G401 (cell line): ENCODE measurements at regions not wholly inside any gene's neighbourhood (a gene's known extent, or its start where the extent isn't known, plus 50 kb on each side); places are given as distances from the start of the nearest gene placed in this dataset.

Experiments
- DNase-seq: peaks from one replicate; pipeline ENCODE4 v3.0.0-alpha.2; 2015; ENCODE audit warnings: low spot score
- in situ Hi-C: cut with HindIII; loops from 2 replicates; pipeline ENCODE4 v1.10.0; 2016; ENCODE audit warnings: low sequenced_read_pairs, mixed read lengths

DNA sequence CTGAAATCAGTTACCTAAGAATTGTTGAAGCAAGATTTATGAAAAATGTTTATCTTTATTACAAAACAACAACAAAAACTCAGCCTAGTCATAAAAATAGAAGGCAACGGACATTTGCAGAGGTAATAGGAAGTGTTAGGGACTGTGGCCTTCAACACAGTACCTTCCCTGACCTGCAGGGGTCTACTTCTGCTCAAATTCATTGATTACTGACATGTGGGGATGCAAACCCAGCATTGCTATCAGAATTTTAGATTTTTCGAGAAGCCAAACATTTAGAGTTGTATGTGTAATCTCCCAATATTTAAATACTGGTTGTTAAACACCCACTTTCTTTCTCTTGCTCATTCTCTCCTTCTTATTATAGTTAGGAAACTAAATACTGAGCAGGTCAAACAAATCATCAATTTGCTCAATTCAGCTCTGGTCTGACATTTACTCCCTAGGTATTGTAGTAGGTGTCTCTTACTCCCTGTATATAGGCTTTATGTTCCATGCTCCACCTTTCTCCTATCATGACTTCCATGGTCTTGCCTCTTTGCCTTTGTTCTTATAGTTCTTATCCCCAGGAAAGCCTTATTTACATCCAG is 198.5 kb downstream of the UBE2E3 start:
- in situ Hi-C loops = no loop called here
- DNase-seq = no peak

GRCh38 chr2:181183878-181184542 is 203.6 kb downstream of the UBE2E3 start:
- no peak for DNase-seq
- in situ Hi-C loops = no loop called here

- in situ Hi-C loops = no loop called here
- no peak for DNase-seq
Observed at GRCh38 chr2:181185421-181185820, 205.0 kb downstream of the UBE2E3 start.

- in situ Hi-C loops = no loop called here
- no peak for DNase-seq
Observed at GRCh38 chr2:181185948-181186347, 205.5 kb downstream of the UBE2E3 start.

GRCh38 chr2:181188605-181189004 is 208.2 kb downstream of the UBE2E3 start:
- in situ Hi-C loops = no loop called here

GRCh38 chr2:181189951-181190350 is 209.5 kb downstream of the UBE2E3 start:
- no peak for DNase-seq
- in situ Hi-C loops = no loop called here

More at GRCh38 chr2:181188605-181189004, 208.2 kb downstream of the UBE2E3 start:
- DNase-seq = no peak

GRCh38 chr2:181190711-181191110 is 210.3 kb downstream of the UBE2E3 start:
- no peak for DNase-seq
- in situ Hi-C loops = no loop called here

DNA sequence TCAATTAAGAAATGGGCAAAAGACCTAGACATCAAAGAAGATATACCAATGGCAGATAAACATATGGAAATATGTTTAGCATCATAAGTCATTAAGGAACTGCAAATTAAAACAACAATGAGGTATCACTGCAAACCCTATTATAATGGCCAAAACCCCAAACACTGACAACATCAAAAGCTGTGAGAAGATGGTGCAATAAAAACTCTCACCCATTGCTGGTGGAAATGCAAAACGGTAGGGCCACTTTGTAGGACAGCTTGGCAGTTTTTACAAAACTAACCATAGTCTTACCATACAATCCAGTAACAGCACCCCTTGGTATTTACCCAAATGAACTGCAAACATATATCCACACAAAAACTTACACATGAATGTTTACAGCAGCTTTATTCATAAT is 213.1 kb downstream of the UBE2E3 start:
- no peak for DNase-seq
- in situ Hi-C loops = no loop called here

DNA sequence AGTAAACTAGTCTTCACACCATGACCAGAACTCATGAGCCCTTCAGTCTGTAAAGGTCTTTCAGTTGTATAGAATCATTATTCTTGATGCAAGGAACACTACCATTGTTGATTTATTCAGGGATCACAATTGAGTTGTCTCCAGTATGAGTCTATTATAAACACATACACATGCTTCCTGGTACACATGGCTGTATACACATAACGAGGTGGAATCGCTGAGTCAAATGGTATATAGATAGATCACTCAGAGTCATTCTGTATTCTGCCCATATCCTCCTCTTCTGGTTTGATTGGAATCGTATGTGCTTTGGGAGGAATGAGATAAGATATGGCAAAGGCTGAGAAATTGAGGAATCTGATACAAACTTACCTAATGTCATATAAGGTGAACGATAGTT is 216.0 kb downstream of the UBE2E3 start:
- no peak for DNase-seq
- in situ Hi-C loops = no loop called here

DNA sequence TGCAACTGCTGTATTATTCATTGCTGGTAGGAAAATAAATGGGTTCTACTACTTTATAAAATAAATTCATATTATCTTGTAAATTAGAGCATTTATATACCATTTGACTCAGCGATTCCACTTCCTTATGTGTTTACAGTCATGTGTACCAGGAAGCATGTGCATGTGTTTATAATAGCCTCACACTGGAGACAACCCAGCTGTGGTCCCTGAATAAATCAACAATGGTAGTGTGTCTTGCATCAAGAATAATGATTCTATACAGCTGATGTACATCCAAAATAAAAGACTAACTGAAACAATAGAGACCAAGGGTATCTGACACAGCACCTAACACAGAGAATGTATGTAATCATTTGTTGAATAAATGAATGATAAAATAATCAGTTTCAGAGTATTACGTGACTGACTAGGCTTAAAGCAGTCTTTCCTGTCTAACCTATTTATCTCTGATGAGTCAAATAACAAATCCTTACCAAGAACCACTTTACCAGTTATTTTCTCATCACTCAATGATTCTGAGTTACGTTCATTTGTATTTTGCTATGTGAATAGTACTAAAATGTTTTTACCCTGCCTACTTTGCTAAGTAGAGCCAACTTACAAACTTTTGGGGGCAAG is 216.8 kb downstream of the UBE2E3 start:
- in situ Hi-C loops = no loop called here
- no peak for DNase-seq

DNA sequence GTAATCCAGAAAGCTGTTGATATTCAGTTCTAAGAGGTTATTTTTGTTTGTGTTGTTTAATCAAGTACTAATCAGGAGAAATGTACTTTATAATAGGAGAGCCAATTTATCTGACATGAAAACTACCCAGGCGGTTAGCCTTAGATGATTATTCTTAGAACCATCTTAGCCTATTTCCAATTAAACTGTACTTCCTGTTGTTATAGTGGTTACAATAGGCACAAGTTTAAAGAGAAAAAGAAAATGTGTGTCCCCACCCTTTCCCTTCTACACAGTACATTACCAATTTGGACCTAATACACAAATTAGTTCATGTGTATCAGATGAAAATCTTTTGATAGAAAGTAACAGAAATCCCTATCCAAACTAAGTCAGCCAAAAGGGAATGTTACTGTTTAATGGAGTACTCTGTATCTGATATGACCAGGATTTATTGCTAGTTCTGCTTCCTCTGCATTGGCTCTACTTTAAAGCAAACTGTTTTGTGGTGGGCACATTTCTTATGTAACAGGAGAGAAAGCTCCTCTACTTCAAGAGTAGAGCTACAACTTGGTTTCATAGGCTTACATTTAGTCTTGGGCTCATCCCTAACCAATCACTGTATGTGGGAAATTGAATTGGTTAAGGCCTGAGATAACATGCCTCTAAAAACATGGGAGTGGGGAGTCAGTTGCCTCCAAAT is 217.9 kb downstream of the UBE2E3 start:
- in situ Hi-C loops = no loop called here
- no peak for DNase-seq

- in situ Hi-C loops = no loop called here
- DNase-seq = no peak
Observed at GRCh38 chr2:181203412-181203811, 223.0 kb downstream of the UBE2E3 start.

- DNase-seq = no peak
- in situ Hi-C loops = no loop called here
Observed at GRCh38 chr2:181203916-181204315, 223.5 kb downstream of the UBE2E3 start.

DNA sequence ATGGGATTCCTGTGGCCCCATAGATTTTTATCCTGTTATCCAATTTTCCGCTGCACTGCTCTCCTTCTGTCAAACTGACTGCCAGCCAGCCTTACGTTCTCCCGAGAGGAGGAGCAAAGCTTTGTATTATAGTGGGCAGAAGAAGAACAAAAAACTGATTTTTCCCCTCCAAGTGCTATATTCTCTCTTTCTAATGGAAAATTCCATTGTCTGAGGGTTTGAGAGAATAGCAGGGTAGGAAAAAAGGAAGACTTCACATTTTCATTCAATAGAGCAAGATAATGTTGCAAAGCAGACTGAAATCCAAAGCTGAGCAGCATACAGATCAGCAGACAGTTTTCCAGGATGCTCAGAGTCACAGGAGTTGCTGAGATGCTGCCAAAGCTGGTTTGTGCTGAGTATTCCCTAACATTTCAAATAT is 238.0 kb downstream of the UBE2E3 start:
- in situ Hi-C loops = no loop called here
- peak; percentile 85 for DNase-seq

DNA sequence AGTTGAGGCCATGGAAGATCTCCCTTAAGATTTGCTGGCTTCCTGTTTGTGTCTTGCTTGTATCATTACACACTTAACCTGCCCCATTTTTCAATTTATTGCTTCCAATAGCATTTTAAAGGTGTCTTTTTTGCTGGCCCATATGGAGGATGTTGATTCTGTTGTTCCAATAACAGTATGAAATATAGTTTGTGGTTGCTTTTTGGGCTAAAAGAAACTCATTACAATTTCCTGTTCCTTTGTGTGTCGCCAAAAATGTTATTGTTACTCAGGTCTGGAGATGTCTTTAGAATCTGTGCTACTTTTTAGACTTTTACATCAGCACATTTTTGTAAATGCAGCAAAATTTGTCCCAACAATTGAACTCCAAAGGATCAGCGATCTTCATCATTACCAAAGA is 234.0 kb upstream of the ITGA4 start:
- in situ Hi-C loops = no loop called here
- DNase-seq = no peak

- in situ Hi-C loops = no loop called here
- DNase-seq = no peak
Observed at GRCh38 chr2:181224866-181225265, 232.3 kb upstream of the ITGA4 start.

GRCh38 chr2:181228661-181229060 is 228.5 kb upstream of the ITGA4 start:
- DNase-seq = no peak
- in situ Hi-C loops = no loop called here

- no peak for DNase-seq
- in situ Hi-C loops = no loop called here
Observed at GRCh38 chr2:181231151-181231550, 226.0 kb upstream of the ITGA4 start.

- in situ Hi-C loops = no loop called here
- peak; percentile 72 for DNase-seq
Observed at GRCh38 chr2:181231886-181232621, 225.1 kb upstream of the ITGA4 start.

GRCh38 chr2:181234487-181234891 is 222.7 kb upstream of the ITGA4 start:
- in situ Hi-C loops = no loop called here
- no peak for DNase-seq
